Heart left ventricle (tissue), 16 donors: ENCODE measurements at regions not wholly inside any gene's neighbourhood (a gene's known extent, or its start where the extent isn't known, plus 50 kb on each side); places are given as distances from the start of the nearest gene placed in this dataset.
A peak's percentile ranks its signal among the peaks of the same experiment; 100 is the strongest.

Experiments
- ATAC-seq, 4 donors: fragments of 200-7000 bp; cut with Tn5 transposase; one replicate each; pipeline ENCODE4 v1.9.1; 2020 to 2022; ENCODE audit warnings: moderate library complexity in 4 of 4, mild to moderate bottlenecking in 3 of 4, moderate number of reproducible peaks in 1 of 4
- DNase-seq, 5 donors: peaks; one replicate each; pipeline ENCODE4 v3.0.0-alpha.2; 2020
- H3K27ac ChIP-seq, 12 donors: fragments of 200-600 bp; sonication (generic) in 4 of 12; one replicate each; pipeline versions ENCODE4 v1.5.0 to v1.8.0; 2016 to 2022; ENCODE audit warnings: mild to moderate bottlenecking in 2 of 12
- H3K27me3 ChIP-seq, 9 donors: fragments of 200-600 bp; sonication (generic) in 2 of 9; one replicate each; pipeline versions ENCODE4 v1.5.1 to v1.8.0; 2016 to 2022; ENCODE audit warnings: mild to moderate bottlenecking in 3 of 9
- H3K36me3 ChIP-seq, 9 donors: fragments of 200-600 bp; sonication (generic) in 2 of 9; one replicate each; pipeline versions ENCODE4 v1.5.0 to v1.8.0; 2018 to 2022; ENCODE audit warnings: mild to moderate bottlenecking in 2 of 9
- H3K4me1 ChIP-seq, 12 donors: fragments of 200-600 bp; sonication (generic) in 4 of 12; one replicate each; pipeline versions ENCODE4 v1.5.0 to v1.8.0; 2016 to 2022; ENCODE audit warnings: mild to moderate bottlenecking in 3 of 12
- H3K4me3 ChIP-seq, 12 donors: fragments of 200-600 bp; sonication (generic) in 4 of 12; one replicate each; pipeline versions ENCODE4 v1.5.0 to v1.8.0; 2017 to 2022; ENCODE audit warnings: mild to moderate bottlenecking in 9 of 12, moderate library complexity in 4 of 12
- H3K9me3 ChIP-seq, 12 donors: fragments of 200-600 bp; sonication (generic) in 4 of 12; one replicate each; pipeline versions ENCODE4 v1.5.0 to v1.8.0; 2016 to 2022; ENCODE audit warnings: mild to moderate bottlenecking in 1 of 12
- POLR2A ChIP-seq, 2 donors: fragments of 450-650 bp; IDR thresholded peaks; one replicate each; pipeline ENCODE4 v1.6.1; 2017; ENCODE audit warnings: antibody characterized with exemption in 2 of 2, mild to moderate bottlenecking in 2 of 2, moderate library complexity in 2 of 2
- WGBS, 4 donors: extraction: QIAGEN DNeasy Blood & Tissue Kit in 2 of 4; methylation state at CpG; one replicate each; pipeline versions ENCODE4 v1.1.5 to v1.1.7; 2013 to 2018; 5-methylcytosine and 5-hydroxymethylcytosine counted together
- intact Hi-C, 10 donors: fragments of 100-400 bp; cut with DNase I; formaldehyde crosslinking; loops; one replicate each; pipeline versions ENCODE4 v1.11.1 to v1.14.2; 2022
- TF ChIP-seq, protein P1 (sequence below), 12 donors: fragments of 200-600 bp; sonication (generic) in 4 of 12; IDR thresholded peaks; one replicate each; pipeline versions ENCODE4 v1.5.0 to v1.8.0; 2018 to 2022; ENCODE audit warnings: antibody characterized with exemption in 12 of 12, mild to moderate bottlenecking in 5 of 12
- donor health status: ischemic (EF 13 %, LVEDD 7.1; RV severe dilation, severe dysfunction).
- donor health status: healthy with polysubstance abuse.
- donor health status: DM: no; HTN: yes; CAD: no.
- donor health status: DM: no; HTN: no; CAD: no.
- donor health status: ischemic (EF 25% LVEDD 6.9; RV normal size, moderate dysfunction).
- donor health status: ischemic (EF 25% LVEDD 5.7; RV mildly dilated, moderate dysfunction).
- donor health status: healthy.
- donor health status: DM: yes; HTN: yes; CAD: no.
- donor health status: ischemic (EF 35%, LVEDD 5.7; RV mildly dilated, moderate dysfunction).
- donor health status: nonischemic (EF 11% LVEDD 7.7; RV severe dilation, severe dysfunction).
- donor health status: DM: yes; HTN: yes; CAD: no.
- donor health status: PGD.
- donor health status: ischemic (EF 29% LVEDD 5.4; RV normal size, mild dysfunction).
- donor health status: nonischemic (EF 23%, LVEDD 6.1; RV moderate dilation, normal function).

DNA sequence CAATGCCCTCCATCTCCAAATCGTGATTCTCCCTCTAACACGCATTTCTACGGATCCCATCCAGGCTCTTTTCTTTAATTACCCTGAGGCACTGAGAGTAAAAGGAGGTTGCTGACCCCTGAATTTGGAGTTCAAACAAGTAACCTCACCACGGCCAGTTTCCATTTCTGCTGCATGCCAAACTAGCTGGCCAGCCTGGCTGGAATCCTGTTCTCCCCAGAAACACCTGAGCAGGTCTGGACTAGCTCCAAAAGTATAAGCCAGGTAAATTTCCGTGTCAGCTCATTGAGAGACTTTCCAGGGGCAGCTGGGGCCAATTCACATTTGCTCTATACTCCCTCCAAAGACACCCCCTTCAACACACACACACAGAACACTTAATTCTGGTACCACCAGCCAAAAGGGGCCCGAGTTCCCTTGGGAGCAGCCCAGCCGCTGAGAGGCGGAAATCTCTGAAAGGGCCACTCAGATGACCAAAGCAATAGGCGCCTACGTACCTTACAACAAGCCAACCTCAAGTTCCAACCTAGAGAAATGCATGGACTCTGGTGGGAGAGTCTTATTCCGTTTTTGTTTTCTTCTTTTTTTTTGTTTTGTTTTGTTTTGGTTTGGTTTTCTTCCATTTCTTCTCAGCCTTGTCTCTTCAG lies 131.4 kb downstream of the NDUFA12 start:
- no peak for ATAC-seq
- Histone ChIP-seq H3K9me3 (no peaks in the 10 kb centered on the region), H3K27me3 (peaks cover 13 to 70% (median 42%) of the 10 kb centered on the region in 9 donors), H3K36me3 (no peaks in the 10 kb centered on the region), H3K27ac (no peak overlapping the region), H3K4me3 (no peak overlapping the region), H3K4me1 (peaks cover 0 to 26% (median 5%) of the 10 kb centered on the region in 12 donors)
- no peak for DNase-seq
- intact Hi-C loops = loop anchor here in 1 of 10 donors (10.0 kb wide), 1 partner anchor 327 kb away; no protein-coding TSS in a partner anchor
- no peak for TF ChIP-seq POLR2A (IDR thresholded peaks at IDR 0.05)
- TF ChIP-seq, protein P1, sequence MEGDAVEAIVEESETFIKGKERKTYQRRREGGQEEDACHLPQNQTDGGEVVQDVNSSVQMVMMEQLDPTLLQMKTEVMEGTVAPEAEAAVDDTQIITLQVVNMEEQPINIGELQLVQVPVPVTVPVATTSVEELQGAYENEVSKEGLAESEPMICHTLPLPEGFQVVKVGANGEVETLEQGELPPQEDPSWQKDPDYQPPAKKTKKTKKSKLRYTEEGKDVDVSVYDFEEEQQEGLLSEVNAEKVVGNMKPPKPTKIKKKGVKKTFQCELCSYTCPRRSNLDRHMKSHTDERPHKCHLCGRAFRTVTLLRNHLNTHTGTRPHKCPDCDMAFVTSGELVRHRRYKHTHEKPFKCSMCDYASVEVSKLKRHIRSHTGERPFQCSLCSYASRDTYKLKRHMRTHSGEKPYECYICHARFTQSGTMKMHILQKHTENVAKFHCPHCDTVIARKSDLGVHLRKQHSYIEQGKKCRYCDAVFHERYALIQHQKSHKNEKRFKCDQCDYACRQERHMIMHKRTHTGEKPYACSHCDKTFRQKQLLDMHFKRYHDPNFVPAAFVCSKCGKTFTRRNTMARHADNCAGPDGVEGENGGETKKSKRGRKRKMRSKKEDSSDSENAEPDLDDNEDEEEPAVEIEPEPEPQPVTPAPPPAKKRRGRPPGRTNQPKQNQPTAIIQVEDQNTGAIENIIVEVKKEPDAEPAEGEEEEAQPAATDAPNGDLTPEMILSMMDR (IDR thresholded peaks at IDR 0.05) = no peak
- WGBS, 4 donors = 70 to 80% (median 76%) methylated on average over 11 of the region's 11 CpGs

DNA sequence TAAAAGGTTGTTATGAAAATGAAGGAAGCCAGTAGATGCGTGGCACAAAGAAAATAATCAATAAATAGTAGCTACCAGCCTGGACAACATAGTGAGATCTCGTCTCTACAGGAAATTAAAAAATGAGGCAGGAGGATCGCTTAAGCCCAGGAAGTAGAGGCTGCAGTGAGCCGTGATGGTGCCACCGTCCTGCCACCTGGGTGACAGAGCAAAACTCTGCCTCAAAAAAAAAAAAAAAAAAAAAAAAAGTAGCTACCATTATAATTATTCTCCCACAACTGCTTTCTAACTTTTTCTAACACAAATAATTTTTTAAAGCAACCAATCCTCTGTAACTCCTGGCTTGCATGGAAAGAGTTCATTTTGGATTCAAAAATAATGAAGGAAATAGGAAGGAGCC lies 133.0 kb downstream of the NDUFA12 start:
- Histone ChIP-seq H3K27me3 (peaks cover 13 to 64% (median 36%) of the 10 kb centered on the region in 9 donors), H3K4me3 (no peak overlapping the region), H3K4me1 (peaks cover 0 to 26% (median 5%) of the 10 kb centered on the region in 12 donors), H3K27ac (no peak overlapping the region), H3K9me3 (no peaks in the 10 kb centered on the region), H3K36me3 (no peaks in the 10 kb centered on the region)
- whole genome bisulfite sequencing, 4 donors = 69 to 87% (median 71%) methylated on average over 5 of the region's 5 CpGs
- ATAC-seq (no peak), DNase-seq (no peak)
- TF ChIP-seq, protein P1 (IDR thresholded peaks at IDR 0.05) = no peak
- no peak for TF ChIP-seq POLR2A (IDR thresholded peaks at IDR 0.05)
- intact Hi-C loops = loop anchor here in 1 of 10 donors (10.0 kb wide), 1 partner anchor 326 kb away; no protein-coding TSS in a partner anchor

DNA sequence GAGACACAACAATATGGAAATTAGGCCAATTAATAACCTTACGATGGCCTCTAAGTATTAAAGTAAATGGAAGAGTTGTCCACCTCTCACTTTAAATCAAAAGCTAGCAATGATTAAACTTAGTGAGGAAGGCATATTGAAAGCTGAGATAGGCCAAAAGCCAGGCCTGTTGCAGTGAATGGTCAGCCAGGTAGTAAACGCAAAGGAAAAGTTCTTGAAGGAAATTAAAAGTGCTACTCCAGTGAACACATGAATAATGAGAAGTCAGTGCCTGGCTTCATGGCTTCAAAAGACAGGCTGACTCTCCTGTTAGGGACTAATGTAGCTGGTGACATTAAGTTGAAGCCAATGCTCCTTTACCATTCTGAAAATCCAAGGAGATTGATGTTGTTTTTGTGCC lies 135.3 kb downstream of the NDUFA12 start:
- Histone ChIP-seq H3K4me1 (peaks cover 0 to 6% (median 0%) of the 10 kb centered on the region in 12 donors), H3K36me3 (no peaks in the 10 kb centered on the region), H3K9me3 (no peaks in the 10 kb centered on the region), H3K4me3 (no peak overlapping the region), H3K27ac (no peak overlapping the region), H3K27me3 (peaks cover 10 to 51% (median 28%) of the 10 kb centered on the region in 9 donors)
- TF ChIP-seq, protein P1 (IDR thresholded peaks at IDR 0.05) = no peak
- TF ChIP-seq POLR2A (IDR thresholded peaks at IDR 0.05) = no peak
- 91 to 96% (median 95%) methylated on average over 2 of the region's 2 CpGs for WGBS, 4 donors
- intact Hi-C loops = no loop called here
- DNase-seq (no peak), ATAC-seq (no peak)

DNA sequence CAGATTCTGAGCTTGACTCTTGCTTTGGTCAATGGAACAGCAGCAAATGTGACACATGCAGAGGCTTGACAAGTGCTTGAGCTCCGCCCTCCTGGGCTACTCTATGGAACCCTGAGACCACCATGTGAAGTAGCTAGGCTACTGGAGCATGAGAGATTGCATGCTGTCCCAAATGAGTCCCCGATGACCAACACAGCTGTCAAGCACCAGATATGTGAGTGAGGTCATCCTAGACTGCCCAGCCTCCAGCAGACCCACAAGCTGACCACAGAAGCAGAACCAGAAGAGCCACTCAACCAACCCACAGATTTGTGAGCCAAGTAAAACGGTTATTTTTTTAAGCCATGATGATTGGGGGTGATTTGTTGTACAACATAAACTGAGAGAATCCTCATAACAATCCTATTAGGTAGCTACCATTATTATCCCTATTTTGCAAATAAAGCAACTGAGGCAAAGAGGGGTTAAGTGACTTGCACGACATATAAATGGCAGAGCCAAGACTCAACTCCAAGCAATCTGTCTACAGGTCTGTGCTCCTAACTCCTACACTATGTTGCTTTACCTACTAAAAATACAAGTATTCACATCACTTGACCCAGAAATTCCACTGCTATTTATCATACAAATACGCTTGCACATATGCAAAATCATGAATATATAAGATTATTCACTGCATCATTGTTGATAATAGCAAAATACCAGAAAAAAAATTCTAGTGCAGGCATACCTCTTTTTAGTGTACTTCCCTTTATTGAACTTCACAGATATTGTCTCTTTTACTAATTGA lies 136.2 kb downstream of the NDUFA12 start:
- H3K27me3 ChIP-seq = peaks cover 2 to 42% (median 19%) of the 10 kb centered on the region in 9 donors
- H3K27ac ChIP-seq = no peak overlapping the region
- H3K4me1 ChIP-seq = no peaks in the 10 kb centered on the region
- H3K4me3 ChIP-seq = no peak overlapping the region
- H3K36me3 ChIP-seq = no peaks in the 10 kb centered on the region
- intact Hi-C loops = no loop called here
- H3K9me3 ChIP-seq = no peaks in the 10 kb centered on the region
- TF ChIP-seq, protein P1 (IDR thresholded peaks at IDR 0.05) = no peak
- TF ChIP-seq POLR2A (IDR thresholded peaks at IDR 0.05) = no peak
- DNase-seq (peak in 1 of 5 donors; percentile 22), ATAC-seq (no peak)
- WGBS, 4 donors = 79 to 87% (median 82%) methylated on average over 5 of the region's 5 CpGs
